ENCODE measurements at regions not wholly inside any gene's neighbourhood (a gene's known extent, or its start where the extent isn't known, plus 50 kb on each side); places are given as distances from the start of the nearest gene placed in this dataset.

GRCh38 chr18:40911582-40912254 lies 1043.3 kb upstream of the PIK3C3 start (continued):
- TF ChIP-seq CHD7 (IDR thresholded peaks at IDR 0.05; ENCODE audit: insufficient replicate concordance, low read length): no peak
- TF ChIP-seq ASH2L (IDR thresholded peaks at IDR 0.05; ENCODE audit: low read length): no peak
- no peak for TF ChIP-seq SP1 (IDR thresholded peaks at IDR 0.05; ENCODE audit: low read depth, low read length)
- TF ChIP-seq NANOG (IDR thresholded peaks at IDR 0.05; ENCODE audit: insufficient read depth, low read depth, low read length, poor library complexity, severe bottlenecking): no peak
- no peak for TF ChIP-seq MAFK (IDR thresholded peaks at IDR 0.05; ENCODE audit: low read depth, low read length)
- TF ChIP-seq SRF (IDR thresholded peaks at IDR 0.05; ENCODE audit: low read depth, low read length): no peak

Data from H1 (cell line).